NB4 (cell line): ENCODE measurements at regions not wholly inside any gene's neighbourhood (a gene's known extent, or its start where the extent isn't known, plus 50 kb on each side); places are given as distances from the start of the nearest gene placed in this dataset.

Source experiments
- CTCF ChIP-seq: IDR thresholded peaks from one replicate; pipeline ENCODE4 v1.5.1; 2012; ENCODE audit warnings: low read depth, low read length
- POLR2A ChIP-seq: IDR thresholded peaks from 2 replicates; pipeline ENCODE4 v1.6.1; 2011; ENCODE audit warnings: mild to moderate bottlenecking; ENCODE audit not compliant: insufficient read length; ENCODE audit errors: extremely low read depth

GRCh38 chr12:30120522-30120921 is 336.8 kb upstream of the TMTC1 start:
- no peak for TF ChIP-seq CTCF
- TF ChIP-seq POLR2A: no peak
